GM12874 (cell line): ENCODE measurements at regions not wholly inside any gene's neighbourhood (a gene's known extent, or its start where the extent isn't known, plus 50 kb on each side); places are given as distances from the start of the nearest gene placed in this dataset.

Source experiments
- CTCF ChIP-seq: IDR thresholded peaks from 2 replicates; pipeline ENCODE4 v1.5.1; 2011; ENCODE audit warnings: low read depth, mild to moderate bottlenecking, control low read depth, low read length, moderate library complexity; ENCODE audit not compliant: insufficient read depth

GRCh38 chr7:69162931-69163670, 435.2 kb upstream of the AUTS2 start:
- TF ChIP-seq CTCF, result no peak

- TF ChIP-seq CTCF, result no peak
Measured at GRCh38 chr7:69166979-69167516, 431.2 kb upstream of the AUTS2 start.

GRCh38 chr7:69169386-69169785, 428.9 kb upstream of the AUTS2 start:
- TF ChIP-seq CTCF, result no peak

GRCh38 chr7:69172357-69173077, 425.8 kb upstream of the AUTS2 start:
- no peak for TF ChIP-seq CTCF

GRCh38 chr7:69173341-69173740, 424.9 kb upstream of the AUTS2 start:
- no peak for TF ChIP-seq CTCF

- no peak for TF ChIP-seq CTCF
Measured at GRCh38 chr7:69173846-69174245, 424.4 kb upstream of the AUTS2 start.

GRCh38 chr7:69176841-69177240, 421.4 kb upstream of the AUTS2 start:
- no peak for TF ChIP-seq CTCF
